Muscle layer of colon (tissue), 2 donors: ENCODE measurements at regions not wholly inside any gene's neighbourhood (a gene's known extent, or its start where the extent isn't known, plus 50 kb on each side); places are given as distances from the start of the nearest gene placed in this dataset.

Experiments used
- H3K27ac ChIP-seq: one replicate; pipeline ENCODE4 v1.7.0; 2013; ENCODE audit warnings: low read depth, mild to moderate bottlenecking, low read length, moderate library complexity
- H3K27me3 ChIP-seq, 2 donors: one replicate each; pipeline ENCODE4 v1.7.0; 2013; ENCODE audit warnings: low read length in 2 of 2, mild to moderate bottlenecking in 2 of 2; ENCODE audit not compliant: insufficient read depth in 2 of 2, control insufficient read depth in 1 of 2
- H3K36me3 ChIP-seq: one replicate; pipeline ENCODE4 v1.7.0; 2013; ENCODE audit warnings: mild to moderate bottlenecking, low read length; ENCODE audit not compliant: insufficient read depth
- H3K4me1 ChIP-seq: one replicate; pipeline ENCODE4 v1.7.0; 2013; ENCODE audit warnings: mild to moderate bottlenecking, low read length; ENCODE audit not compliant: insufficient read depth
- H3K4me3 ChIP-seq, 2 donors: one replicate each; pipeline ENCODE4 v1.7.0; 2013; ENCODE audit warnings: low read length in 2 of 2, low read depth in 1 of 2, mild to moderate bottlenecking in 1 of 2, moderate library complexity in 1 of 2
- H3K9ac ChIP-seq: one replicate; pipeline ENCODE4 v1.7.0; 2013; ENCODE audit warnings: low read length
- H3K9me3 ChIP-seq: one replicate; pipeline ENCODE4 v1.7.0; 2013; ENCODE audit warnings: mild to moderate bottlenecking, low read length
- donor health status: abdominal sarcoma.
- donor health status: Adenocarcinoma of cecum.

- no peak overlapping the region for H3K27ac ChIP-seq
- H3K9ac ChIP-seq: no peak overlapping the region
- H3K4me1 ChIP-seq: no peaks in the 10 kb centered on the region
- no peak overlapping the region for H3K4me3 ChIP-seq
- H3K27me3 ChIP-seq: no peaks in the 10 kb centered on the region
- no peaks in the 10 kb centered on the region for H3K36me3 ChIP-seq
- no peaks in the 10 kb centered on the region for H3K9me3 ChIP-seq
Measured at GRCh38 chr14:65296876-65297275, 115.7 kb upstream of the FUT8 start.

DNA sequence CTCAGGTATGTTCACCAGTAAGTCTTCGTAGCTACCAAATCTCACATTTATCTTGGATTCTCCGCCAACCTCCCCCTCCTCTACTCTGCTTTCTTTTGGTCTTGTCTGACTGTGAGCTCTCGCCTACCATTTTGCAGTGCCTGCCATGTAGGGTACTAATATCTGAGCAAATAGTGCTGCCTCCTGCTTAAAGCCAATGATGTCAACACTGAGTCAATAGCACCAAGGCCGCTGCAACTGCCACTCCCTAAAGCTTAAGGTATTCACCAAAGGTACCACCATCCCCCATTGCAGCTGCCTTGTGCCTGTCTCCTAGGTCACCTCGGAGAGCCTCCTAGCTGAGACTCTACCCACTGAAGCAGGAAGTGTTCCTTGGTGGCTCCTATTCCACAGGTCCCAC lies 114.8 kb upstream of the FUT8 start:
- Histone ChIP-seq H3K27me3 (no peaks in the 10 kb centered on the region), H3K36me3 (no peaks in the 10 kb centered on the region), H3K9me3 (no peaks in the 10 kb centered on the region), H3K27ac (no peak overlapping the region), H3K4me1 (no peaks in the 10 kb centered on the region), H3K4me3 (no peak overlapping the region), H3K9ac (no peak overlapping the region)

DNA sequence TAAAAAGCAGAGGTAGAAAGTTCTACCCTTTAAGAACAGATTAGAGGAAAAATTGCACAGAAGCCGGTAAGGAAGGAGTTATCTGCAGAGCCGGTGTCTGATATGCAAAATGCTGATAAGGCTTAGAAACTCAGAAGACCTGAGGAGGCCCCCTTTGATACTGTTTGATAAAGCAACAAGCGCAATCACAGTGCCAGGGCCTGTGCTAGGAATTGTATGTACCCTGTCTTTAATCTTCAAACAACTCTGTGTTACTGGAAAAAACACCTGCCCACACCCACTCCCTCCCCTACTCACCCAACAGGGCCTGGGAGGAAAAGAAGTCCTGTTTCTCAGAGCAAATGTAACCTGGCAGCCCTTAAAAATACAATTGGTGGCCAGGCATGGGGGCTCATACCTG lies 112.7 kb upstream of the FUT8 start:
- Histone ChIP-seq H3K27ac (no peak overlapping the region), H3K9ac (no peak overlapping the region)

GRCh38 chr14:65301862-65302539 lies 110.5 kb upstream of the FUT8 start:
- Histone ChIP-seq H3K27ac (no peak overlapping the region), H3K9ac (no peak overlapping the region), H3K4me3 (no peak overlapping the region), H3K36me3 (no peaks in the 10 kb centered on the region), H3K9me3 (no peaks in the 10 kb centered on the region), H3K27me3 (no peaks in the 10 kb centered on the region), H3K4me1 (no peaks in the 10 kb centered on the region)

More for the DNA sequence above, 112.7 kb upstream of the FUT8 start:
- no peaks in the 10 kb centered on the region for H3K36me3 ChIP-seq
- no peaks in the 10 kb centered on the region for H3K27me3 ChIP-seq
- no peaks in the 10 kb centered on the region for H3K4me1 ChIP-seq
- H3K4me3 ChIP-seq: no peak overlapping the region
- no peaks in the 10 kb centered on the region for H3K9me3 ChIP-seq

GRCh38 chr14:65302571-65303189 lies 109.8 kb upstream of the FUT8 start:
- Histone ChIP-seq H3K4me3 (no peak overlapping the region), H3K27me3 (no peaks in the 10 kb centered on the region), H3K27ac (no peak overlapping the region), H3K36me3 (no peaks in the 10 kb centered on the region), H3K4me1 (no peaks in the 10 kb centered on the region), H3K9ac (no peak overlapping the region), H3K9me3 (no peaks in the 10 kb centered on the region)

DNA sequence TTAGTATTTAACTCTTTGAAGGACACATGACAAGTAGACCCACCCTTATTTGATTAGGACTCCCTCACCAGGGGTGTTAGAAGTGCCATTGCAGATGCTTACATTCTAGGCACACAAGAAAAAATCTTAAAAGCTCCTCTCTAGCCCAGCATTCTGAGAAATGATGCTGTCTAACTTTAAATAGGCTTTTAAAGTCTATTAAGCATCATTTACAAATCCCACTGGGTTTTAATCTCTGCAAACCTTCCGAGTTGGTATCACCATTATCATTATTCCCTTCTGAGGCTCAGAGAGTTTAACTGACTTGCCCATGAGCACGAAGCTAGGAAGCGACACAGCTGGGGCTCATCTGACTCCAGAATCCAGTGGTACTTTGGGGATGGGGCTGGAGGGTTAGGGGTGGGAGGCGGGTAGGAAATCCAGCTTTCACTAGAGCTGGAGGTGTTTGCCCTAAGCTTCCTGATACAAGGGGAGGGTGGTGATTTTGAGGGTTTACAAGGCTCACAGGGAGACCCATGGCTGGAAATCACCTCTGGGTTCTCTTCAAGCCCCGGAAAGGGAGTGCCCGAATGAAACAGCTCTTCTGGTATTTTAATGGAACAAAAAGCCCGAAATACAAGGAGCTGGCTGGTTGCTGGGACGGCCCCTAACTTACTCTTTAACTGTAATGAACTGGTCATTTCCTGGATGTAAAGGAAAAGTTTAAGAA lies 109.2 kb upstream of the FUT8 start:
- Histone ChIP-seq H3K9ac (no peak overlapping the region), H3K4me1 (no peaks in the 10 kb centered on the region), H3K36me3 (no peaks in the 10 kb centered on the region), H3K27ac (no peak overlapping the region), H3K4me3 (no peak overlapping the region), H3K9me3 (no peaks in the 10 kb centered on the region), H3K27me3 (no peaks in the 10 kb centered on the region)

DNA sequence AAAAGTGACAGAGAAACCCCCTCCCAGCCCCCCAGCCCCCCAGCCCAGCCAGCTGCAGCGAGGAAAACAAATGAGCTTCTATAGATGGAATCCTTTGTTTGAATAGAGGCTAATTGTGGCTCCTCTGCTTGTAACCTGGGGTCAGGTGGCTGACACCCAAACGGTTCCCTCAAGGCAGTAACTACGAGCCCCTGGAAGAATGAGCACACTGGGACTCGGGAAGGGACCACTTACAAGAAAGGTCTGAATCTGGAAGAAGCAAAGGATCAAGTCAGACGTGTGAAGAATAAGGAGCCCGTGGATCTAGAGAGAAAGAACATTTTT lies 108.7 kb upstream of the FUT8 start:
- Histone ChIP-seq H3K9ac (no peak overlapping the region), H3K27ac (no peak overlapping the region)

GRCh38 chr14:65304239-65304638 lies 108.3 kb upstream of the FUT8 start:
- Histone ChIP-seq H3K4me3 (no peak overlapping the region), H3K36me3 (no peaks in the 10 kb centered on the region), H3K27ac (no peak overlapping the region), H3K9ac (no peak overlapping the region), H3K27me3 (no peaks in the 10 kb centered on the region), H3K9me3 (no peaks in the 10 kb centered on the region), H3K4me1 (no peaks in the 10 kb centered on the region)

More for the DNA sequence above, 108.7 kb upstream of the FUT8 start:
- H3K36me3 ChIP-seq: no peaks in the 10 kb centered on the region
- H3K27me3 ChIP-seq: no peaks in the 10 kb centered on the region
- H3K4me3 ChIP-seq: no peak overlapping the region
- H3K9me3 ChIP-seq: no peaks in the 10 kb centered on the region
- H3K4me1 ChIP-seq: no peaks in the 10 kb centered on the region

DNA sequence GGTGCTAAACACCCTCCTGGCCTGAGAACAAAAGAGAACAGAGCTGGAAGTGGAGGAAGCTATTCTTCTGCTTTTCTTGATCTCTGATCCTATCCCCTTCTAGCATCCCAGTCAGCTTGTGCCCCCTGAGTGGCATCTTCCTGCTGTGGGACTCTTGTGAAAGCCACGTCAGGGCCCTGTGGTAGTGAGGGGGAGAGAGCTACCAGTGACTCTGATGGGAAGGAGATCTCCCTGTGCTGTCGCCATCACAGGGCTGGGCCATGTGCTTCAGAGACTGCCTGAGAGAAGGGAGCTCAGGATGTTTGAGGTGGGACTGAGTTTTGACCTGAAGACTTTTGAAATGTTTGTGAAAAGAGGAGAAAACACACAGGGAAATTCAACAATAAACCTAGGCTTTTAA lies 107.6 kb upstream of the FUT8 start:
- Histone ChIP-seq H3K27ac (no peak overlapping the region), H3K36me3 (no peaks in the 10 kb centered on the region), H3K9me3 (no peaks in the 10 kb centered on the region), H3K4me3 (no peak overlapping the region), H3K4me1 (no peaks in the 10 kb centered on the region), H3K27me3 (no peaks in the 10 kb centered on the region), H3K9ac (no peak overlapping the region)

- Histone ChIP-seq H3K27ac (no peak overlapping the region), H3K9me3 (no peaks in the 10 kb centered on the region), H3K4me3 (no peak overlapping the region), H3K27me3 (no peaks in the 10 kb centered on the region), H3K9ac (no peak overlapping the region), H3K36me3 (no peaks in the 10 kb centered on the region), H3K4me1 (no peaks in the 10 kb centered on the region)
Measured at GRCh38 chr14:65308536-65308935, 104.0 kb upstream of the FUT8 start.

- H3K27me3 ChIP-seq: no peaks in the 10 kb centered on the region
- no peak overlapping the region for H3K27ac ChIP-seq
Measured at GRCh38 chr14:65310568-65310967, 102.0 kb upstream of the FUT8 start.

DNA sequence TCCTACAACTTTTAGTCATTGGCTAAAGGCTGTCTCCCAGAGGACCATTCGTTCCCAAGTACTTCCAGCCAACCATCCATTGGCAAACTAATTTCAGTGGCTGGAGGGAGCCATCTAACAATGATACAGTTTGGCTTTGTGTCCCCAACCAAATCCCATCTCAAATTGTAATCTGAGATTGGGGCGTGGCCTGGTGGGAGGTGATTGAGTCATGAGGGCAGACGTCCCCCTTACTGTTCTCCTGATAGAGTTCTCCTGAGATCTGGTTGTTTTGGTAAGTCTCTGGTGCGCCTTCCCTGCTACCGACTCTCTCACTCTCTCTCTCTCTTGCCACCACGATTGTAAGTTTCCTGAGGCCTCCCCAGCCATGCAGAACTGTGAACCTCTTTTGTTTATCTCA lies 99.7 kb upstream of the FUT8 start:
- Histone ChIP-seq H3K27me3 (no peaks in the 10 kb centered on the region), H3K4me1 (no peaks in the 10 kb centered on the region), H3K4me3 (no peak overlapping the region), H3K27ac (no peak overlapping the region), H3K9ac (no peak overlapping the region), H3K9me3 (no peaks in the 10 kb centered on the region), H3K36me3 (no peaks in the 10 kb centered on the region)

More at GRCh38 chr14:65310568-65310967, 102.0 kb upstream of the FUT8 start:
- H3K9ac ChIP-seq: no peak overlapping the region
- H3K4me1 ChIP-seq: no peaks in the 10 kb centered on the region
- H3K9me3 ChIP-seq: no peaks in the 10 kb centered on the region
- H3K36me3 ChIP-seq: no peaks in the 10 kb centered on the region
- H3K4me3 ChIP-seq: no peak overlapping the region
